22Rv1 (cell line): ENCODE measurements at regions not wholly inside any gene's neighbourhood (a gene's known extent, or its start where the extent isn't known, plus 50 kb on each side); places are given as distances from the start of the nearest gene placed in this dataset.
A peak's percentile ranks its signal among the peaks of the same experiment; 100 is the strongest.
"Not testable (repeated sequence)": the region's sequence is repeated elsewhere in the genome, so short reads cannot be mapped to it uniquely, and the experiment has no call there.

Experiments used
- H3K27ac ChIP-seq: fragments of 450-650 bp; 2 replicates; pipeline ENCODE4 v1.5.1; 2017
- CTCF ChIP-seq: fragments of 450-650 bp; IDR thresholded peaks from 2 replicates; pipeline ENCODE4 v1.5.1; 2017; ENCODE audit warnings: mild to moderate bottlenecking
- ZFX ChIP-seq: fragments of 450-650 bp; IDR thresholded peaks from 2 replicates; pipeline ENCODE4 v1.6.1; 2017; ENCODE audit warnings: antibody characterized with exemption, borderline replicate concordance

- TF ChIP-seq ZFX (no peak), CTCF (no peak)
- H3K27ac ChIP-seq: no peak overlapping the region
Observed at GRCh38 chr3:13231781-13232666, 158.8 kb upstream of the IQSEC1 start.

GRCh38 chr3:13229273-13229949 lies 156.2 kb upstream of the IQSEC1 start:
- H3K27ac ChIP-seq: no peak overlapping the region
- TF ChIP-seq CTCF (peak; percentile 64), ZFX (no peak)

- no peak for TF ChIP-seq ZFX
- TF ChIP-seq CTCF: no peak
- no peak overlapping the region for H3K27ac ChIP-seq
Observed at GRCh38 chr3:13228584-13228983, 155.4 kb upstream of the IQSEC1 start.

GRCh38 chr3:13228169-13228568 lies 154.9 kb upstream of the IQSEC1 start:
- H3K27ac ChIP-seq: not testable (repeated sequence)

GRCh38 chr3:13227315-13228165 lies 154.3 kb upstream of the IQSEC1 start:
- no peak overlapping the region for H3K27ac ChIP-seq

GRCh38 chr3:13224967-13225366 lies 151.7 kb upstream of the IQSEC1 start:
- no peak overlapping the region for H3K27ac ChIP-seq
- no peak for TF ChIP-seq ZFX

More at GRCh38 chr3:13227315-13228165, 154.3 kb upstream of the IQSEC1 start:
- TF ChIP-seq CTCF (no peak), ZFX (no peak)

- no peak overlapping the region for H3K27ac ChIP-seq
- no peak for TF ChIP-seq ZFX
- TF ChIP-seq CTCF: no peak
Observed at GRCh38 chr3:13223574-13224237, 150.5 kb upstream of the IQSEC1 start.
